Hepatocyte (in vitro differentiated cells): ENCODE measurements at regions not wholly inside any gene's neighbourhood (a gene's known extent, or its start where the extent isn't known, plus 50 kb on each side); places are given as distances from the start of the nearest gene placed in this dataset.

Experiments
- EZH2 ChIP-seq: fragments of 200-600 bp; sonication (generic); IDR thresholded peaks from 2 replicates; pipeline ENCODE4 v1.6.1; 2016; ENCODE audit warnings: antibody characterized with exemption, mild to moderate bottlenecking, borderline replicate concordance
- TF ChIP-seq, protein P1 (sequence below): fragments of 200-600 bp; sonication (generic); IDR thresholded peaks from 2 replicates; pipeline ENCODE4 v1.5.1; 2016; ENCODE audit warnings: antibody characterized with exemption, mild to moderate bottlenecking; ENCODE audit not compliant: poor library complexity

- TF ChIP-seq, protein P1, sequence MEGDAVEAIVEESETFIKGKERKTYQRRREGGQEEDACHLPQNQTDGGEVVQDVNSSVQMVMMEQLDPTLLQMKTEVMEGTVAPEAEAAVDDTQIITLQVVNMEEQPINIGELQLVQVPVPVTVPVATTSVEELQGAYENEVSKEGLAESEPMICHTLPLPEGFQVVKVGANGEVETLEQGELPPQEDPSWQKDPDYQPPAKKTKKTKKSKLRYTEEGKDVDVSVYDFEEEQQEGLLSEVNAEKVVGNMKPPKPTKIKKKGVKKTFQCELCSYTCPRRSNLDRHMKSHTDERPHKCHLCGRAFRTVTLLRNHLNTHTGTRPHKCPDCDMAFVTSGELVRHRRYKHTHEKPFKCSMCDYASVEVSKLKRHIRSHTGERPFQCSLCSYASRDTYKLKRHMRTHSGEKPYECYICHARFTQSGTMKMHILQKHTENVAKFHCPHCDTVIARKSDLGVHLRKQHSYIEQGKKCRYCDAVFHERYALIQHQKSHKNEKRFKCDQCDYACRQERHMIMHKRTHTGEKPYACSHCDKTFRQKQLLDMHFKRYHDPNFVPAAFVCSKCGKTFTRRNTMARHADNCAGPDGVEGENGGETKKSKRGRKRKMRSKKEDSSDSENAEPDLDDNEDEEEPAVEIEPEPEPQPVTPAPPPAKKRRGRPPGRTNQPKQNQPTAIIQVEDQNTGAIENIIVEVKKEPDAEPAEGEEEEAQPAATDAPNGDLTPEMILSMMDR = no peak
- TF ChIP-seq EZH2 = no peak
Observed at GRCh38 chr6:22049002-22049401, 247.8 kb downstream of the PRL start.
